Kidney epithelial cell (primary cell): ENCODE measurements at regions not wholly inside any gene's neighbourhood (a gene's known extent, or its start where the extent isn't known, plus 50 kb on each side); places are given as distances from the start of the nearest gene placed in this dataset.

Experiments
- DNase-seq: peaks from one replicate; pipeline ENCODE4 v3.0.0-alpha.2; 2010; ENCODE audit warnings: low read depth
- H3K27me3 ChIP-seq: 2 replicates; pipeline ENCODE4 v1.6.0; 2011; ENCODE audit warnings: low read length; ENCODE audit not compliant: control insufficient read depth, insufficient read depth
- H3K36me3 ChIP-seq: 2 replicates; pipeline ENCODE4 v1.5.1; 2011; ENCODE audit warnings: low read length; ENCODE audit not compliant: control insufficient read depth, insufficient read depth
- H3K4me3 ChIP-seq: 2 replicates; pipeline ENCODE4 v1.5.1; 2011; ENCODE audit warnings: low read depth, mild to moderate bottlenecking, control low read depth, low read length
- CTCF ChIP-seq: IDR thresholded peaks from 2 replicates; pipeline ENCODE4 v1.5.1; 2011; ENCODE audit warnings: mild to moderate bottlenecking, moderate library complexity, low read length, control low read depth, inconsistent platforms; ENCODE audit not compliant: insufficient read depth, poor library complexity, severe bottlenecking

GRCh38 chr4:54570822-54571221 lies 86.9 kb upstream of the KIT start:
- no peak for DNase-seq
- H3K4me3 ChIP-seq = no peak overlapping the region
- H3K27me3 ChIP-seq = no peaks in the 10 kb centered on the region
- no peak for TF ChIP-seq CTCF
- H3K36me3 ChIP-seq = no peaks in the 10 kb centered on the region

- H3K36me3 ChIP-seq = no peaks in the 10 kb centered on the region
- H3K4me3 ChIP-seq = no peak overlapping the region
- no peak for DNase-seq
- H3K27me3 ChIP-seq = no peaks in the 10 kb centered on the region
- TF ChIP-seq CTCF = no peak
Observed at GRCh38 chr4:54571293-54572151, 86.2 kb upstream of the KIT start.

GRCh38 chr4:54572152-54572542 lies 85.6 kb upstream of the KIT start:
- DNase-seq = no peak
- H3K36me3 ChIP-seq = no peaks in the 10 kb centered on the region
- no peak for TF ChIP-seq CTCF
- no peaks in the 10 kb centered on the region for H3K27me3 ChIP-seq
- H3K4me3 ChIP-seq = no peak overlapping the region

GRCh38 chr4:54574500-54574899 lies 83.3 kb upstream of the KIT start:
- H3K36me3 ChIP-seq = no peaks in the 10 kb centered on the region
- H3K27me3 ChIP-seq = no peaks in the 10 kb centered on the region
- no peak for TF ChIP-seq CTCF
- no peak overlapping the region for H3K4me3 ChIP-seq
- DNase-seq = no peak

GRCh38 chr4:54575919-54576318 lies 81.8 kb upstream of the KIT start:
- Histone ChIP-seq H3K27me3 (no peaks in the 10 kb centered on the region), H3K36me3 (no peaks in the 10 kb centered on the region), H3K4me3 (no peak overlapping the region)
- no peak for DNase-seq
- TF ChIP-seq CTCF = no peak

GRCh38 chr4:54581807-54582206 lies 76.0 kb upstream of the KIT start:
- no peak for DNase-seq
- no peak overlapping the region for H3K4me3 ChIP-seq
- no peaks in the 10 kb centered on the region for H3K36me3 ChIP-seq
- no peaks in the 10 kb centered on the region for H3K27me3 ChIP-seq
- no peak for TF ChIP-seq CTCF
